H9 (cell line): ENCODE measurements at regions not wholly inside any gene's neighbourhood (a gene's known extent, or its start where the extent isn't known, plus 50 kb on each side); places are given as distances from the start of the nearest gene placed in this dataset.
A peak's percentile ranks its signal among the peaks of the same experiment; 100 is the strongest.
"Not testable (repeated sequence)": the region's sequence is repeated elsewhere in the genome, so short reads cannot be mapped to it uniquely, and the experiment has no call there.

Source experiments
- DNase-seq: peaks from one replicate; pipeline ENCODE4 v3.0.0-alpha.2; 2017
- H2AFZ ChIP-seq: one replicate; pipeline ENCODE4 v1.6.1; 2013; ENCODE audit warnings: mild to moderate bottlenecking, low read length, control low read depth, moderate library complexity
- H2AK5ac ChIP-seq: 2 replicates; pipeline ENCODE4 v1.6.1; 2013; ENCODE audit warnings: low read length, control low read depth, mixed read lengths; ENCODE audit not compliant: insufficient read length
- H2BK120ac ChIP-seq: one replicate; pipeline ENCODE4 v1.6.1; 2013; ENCODE audit warnings: low read depth, mild to moderate bottlenecking, low read length, control low read depth, inconsistent platforms; ENCODE audit not compliant: poor library complexity, severe bottlenecking
- H2BK12ac ChIP-seq: 2 replicates; pipeline ENCODE4 v1.6.1; 2013; ENCODE audit warnings: low read length, control low read depth, mixed read lengths, low read depth; ENCODE audit not compliant: insufficient read length
- H2BK15ac ChIP-seq: 2 replicates; pipeline ENCODE4 v1.6.1; 2013; ENCODE audit warnings: low read depth, low read length, control low read depth
- H2BK20ac ChIP-seq: one replicate; pipeline ENCODE4 v1.6.1; 2013; ENCODE audit warnings: low read depth, mild to moderate bottlenecking, low read length, control low read depth, inconsistent platforms; ENCODE audit not compliant: poor library complexity, severe bottlenecking
- H2BK5ac ChIP-seq: 2 replicates; pipeline ENCODE4 v1.6.1; 2013; ENCODE audit warnings: low read length, control low read depth, mixed read lengths; ENCODE audit not compliant: insufficient read length
- H3K14ac ChIP-seq: 2 replicates; pipeline ENCODE4 v1.6.1; 2013; ENCODE audit warnings: low read length, control low read depth; ENCODE audit not compliant: insufficient read depth
- H3K18ac ChIP-seq: 2 replicates; pipeline ENCODE4 v1.6.1; 2013; ENCODE audit warnings: low read depth, mild to moderate bottlenecking, mixed read lengths, low read length, control low read depth; ENCODE audit not compliant: insufficient read length
- H3K23ac ChIP-seq: 2 replicates; pipeline ENCODE4 v1.6.1; 2013; ENCODE audit warnings: low read length, control low read depth, mixed read lengths, low read depth; ENCODE audit not compliant: insufficient read length
- H3K23me2 ChIP-seq: 2 replicates; pipeline ENCODE4 v1.6.1; 2013; ENCODE audit warnings: low read depth, mild to moderate bottlenecking, mixed read lengths, low read length, control low read depth; ENCODE audit not compliant: insufficient read length, poor library complexity, severe bottlenecking
- H3K27ac ChIP-seq: 2 replicates; pipeline ENCODE4 v1.5.1; 2013; ENCODE audit warnings: low read length, control low read depth, mixed read lengths, low read depth; ENCODE audit not compliant: insufficient read length
- H3K27me3 ChIP-seq: 2 replicates; pipeline ENCODE4 v1.6.1; 2013; ENCODE audit warnings: low read length, control low read depth, inconsistent platforms; ENCODE audit not compliant: insufficient read depth
- H3K4ac ChIP-seq: 2 replicates; pipeline ENCODE4 v1.6.1; 2013; ENCODE audit warnings: low read depth, mild to moderate bottlenecking, control low read depth, inconsistent platforms, low read length, moderate library complexity
- H3K4me1 ChIP-seq: 2 replicates; pipeline ENCODE4 v1.6.1; 2013; ENCODE audit warnings: low read length, control low read depth, inconsistent platforms; ENCODE audit not compliant: insufficient read depth
- H3K4me2 ChIP-seq: 2 replicates; pipeline ENCODE4 v1.6.1; 2013; ENCODE audit warnings: low read length, control low read depth, mixed read lengths; ENCODE audit not compliant: insufficient read length, insufficient read depth
- H3K56ac ChIP-seq: 2 replicates; pipeline ENCODE4 v1.6.1; 2013; ENCODE audit warnings: low read depth, mild to moderate bottlenecking, mixed read lengths, low read length, control low read depth; ENCODE audit not compliant: insufficient read length
- H3K79me1 ChIP-seq: 2 replicates; pipeline ENCODE4 v1.6.1; 2013; ENCODE audit warnings: low read depth, mild to moderate bottlenecking, moderate library complexity, low read length, control low read depth, inconsistent platforms; ENCODE audit not compliant: insufficient read depth, poor library complexity, severe bottlenecking
- H3K79me2 ChIP-seq: 2 replicates; pipeline ENCODE4 v1.6.1; 2013; ENCODE audit warnings: low read length, control low read depth, inconsistent platforms; ENCODE audit not compliant: insufficient read depth
- H3K9ac ChIP-seq: 2 replicates; pipeline ENCODE4 v1.6.1; 2013; ENCODE audit warnings: low read length, control low read depth, mixed read lengths; ENCODE audit not compliant: insufficient read length; ENCODE audit errors: extremely low read depth
- H3K9me3 ChIP-seq: one replicate; pipeline ENCODE4 v1.6.1; 2013; ENCODE audit warnings: low read depth, low read length, inconsistent platforms; ENCODE audit not compliant: control insufficient read depth
- H3T11ph ChIP-seq: one replicate; pipeline ENCODE4 v1.6.1; 2013; ENCODE audit warnings: mild to moderate bottlenecking, low read length, control low read depth, inconsistent platforms
- H4K20me1 ChIP-seq: one replicate; pipeline ENCODE4 v1.6.1; 2013; ENCODE audit not compliant: control insufficient read depth, insufficient read length, insufficient read depth
- H4K5ac ChIP-seq: 2 replicates; pipeline ENCODE4 v1.6.1; 2013; ENCODE audit warnings: low read depth, mild to moderate bottlenecking, mixed read lengths, low read length, control low read depth; ENCODE audit not compliant: insufficient read length
- H4K8ac ChIP-seq: replicated peaks from 2 replicates; pipeline ENCODE4 v1.6.1; 2013; ENCODE audit warnings: low read length, control low read depth, mixed read lengths, low read depth; ENCODE audit not compliant: insufficient read length
- H4K91ac ChIP-seq: 2 replicates; pipeline ENCODE4 v1.6.1; 2013; ENCODE audit warnings: low read depth, mild to moderate bottlenecking, moderate library complexity, mixed read lengths, low read length, control low read depth; ENCODE audit not compliant: insufficient read length
- H3K27ac Mint-ChIP-seq, 3 experiments: 2 replicates in 2 of 3; 3 replicates in 1 of 3; pipeline ENCODE4 v1.8.0; 2020 to 2021; ENCODE audit warnings: mixed read lengths in 3 of 3, mild to moderate bottlenecking in 1 of 3, moderate library complexity in 1 of 3
- H3K27me3 Mint-ChIP-seq: 2 replicates; pipeline ENCODE4 v1.8.0; 2021; ENCODE audit warnings: low read depth, mild to moderate bottlenecking, moderate library complexity, mixed read lengths
- H3K36me3 Mint-ChIP-seq, 3 experiments: 2 replicates in 2 of 3; 3 replicates in 1 of 3; pipeline ENCODE4 v1.8.0; 2020 to 2021; ENCODE audit warnings: low read depth in 3 of 3, mixed read lengths in 3 of 3; ENCODE audit not compliant: insufficient read depth in 1 of 3
- H3K4me1 Mint-ChIP-seq, 2 experiments: 2 replicates each; pipeline ENCODE4 v1.8.0; 2020; ENCODE audit warnings: mixed read lengths in 2 of 2
- H3K4me3 Mint-ChIP-seq, 2 experiments: 2 replicates in 1 of 2; 3 replicates in 1 of 2; pipeline ENCODE4 v1.8.0; 2020 to 2021; ENCODE audit warnings: mild to moderate bottlenecking in 2 of 2, mixed read lengths in 2 of 2, moderate library complexity in 1 of 2
- H3K9me3 Mint-ChIP-seq, 2 experiments: 2 replicates in 1 of 2; 3 replicates in 1 of 2; pipeline ENCODE4 v1.8.0; 2020; ENCODE audit warnings: mild to moderate bottlenecking in 2 of 2, mixed read lengths in 2 of 2, moderate library complexity in 1 of 2
- WGBS: extraction: QIAGEN DNeasy Blood & Tissue Kit; methylation state at CpG from one replicate; pipeline ENCODE4 v1.1.7; 2013; ENCODE audit warnings: missing lambda C conversion rate, low lambda C conversion rate, mixed read lengths; ENCODE audit not compliant: insufficient read length; ENCODE audit errors: extremely low coverage; 5-methylcytosine and 5-hydroxymethylcytosine counted together
- TF ChIP-seq, protein P1 (sequence below): fragments of 200-600 bp; sonication (generic); conservative IDR thresholded peaks from 3 replicates; pipeline ENCODE4 v1.8.0; 2021; ENCODE audit warnings: antibody characterized with exemption, mild to moderate bottlenecking

DNA sequence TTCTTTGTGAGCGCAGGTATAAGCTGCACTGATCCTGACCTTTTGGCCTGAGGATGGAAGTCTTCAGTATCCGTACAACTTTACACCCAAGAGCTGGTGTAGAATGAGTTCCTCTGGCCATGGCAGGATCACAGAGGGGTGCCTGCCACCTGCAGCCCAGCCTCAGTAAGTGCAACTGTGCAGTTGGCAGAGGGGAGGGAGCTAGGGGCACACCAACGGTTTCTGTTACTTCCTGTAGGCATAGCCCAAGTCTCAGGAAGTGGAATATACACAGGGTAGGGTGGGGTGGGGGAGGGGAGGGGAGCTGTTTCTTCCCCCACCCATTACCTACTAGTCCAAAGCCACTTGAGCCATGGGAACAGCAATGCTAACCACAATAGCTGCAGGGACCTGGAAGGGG, 85.4 kb upstream of the GBA3 start:
- H3K9me3 ChIP-seq: no peaks in the 10 kb centered on the region
- DNase-seq: peak; percentile 52
- H3K23ac ChIP-seq: no peak overlapping the region
- no peaks in the 10 kb centered on the region for H4K20me1 ChIP-seq
- Mint-ChIP-seq H3K27me3 (no peaks in the 10 kb centered on the region), H3K36me3 (no peaks in the 10 kb centered on the region), H3K4me1 (peaks cover 0 to 2% of the 10 kb centered on the region in 2 experiments; a peak in 1 of 4 replicates), H3K27ac (no peak overlapping the region), H3K9me3 (no peaks in the 10 kb centered on the region), H3K4me3 (no peak overlapping the region)
- no peaks in the 10 kb centered on the region for H3K79me2 ChIP-seq
- H3K27ac ChIP-seq: no peak overlapping the region
- no peak overlapping the region for H2BK20ac ChIP-seq
- no peaks in the 10 kb centered on the region for H3K4me1 ChIP-seq
- H2BK15ac ChIP-seq: no peak overlapping the region
- H3K4ac ChIP-seq: no peak overlapping the region
- no peaks in the 10 kb centered on the region for H3K23me2 ChIP-seq
- no peak overlapping the region for H3K18ac ChIP-seq
- no peaks in the 10 kb centered on the region for H3K27me3 ChIP-seq
- no peak overlapping the region for H4K5ac ChIP-seq
- H3K9ac ChIP-seq: no peak overlapping the region
- no peak overlapping the region for H3K56ac ChIP-seq
- TF ChIP-seq, protein P1, sequence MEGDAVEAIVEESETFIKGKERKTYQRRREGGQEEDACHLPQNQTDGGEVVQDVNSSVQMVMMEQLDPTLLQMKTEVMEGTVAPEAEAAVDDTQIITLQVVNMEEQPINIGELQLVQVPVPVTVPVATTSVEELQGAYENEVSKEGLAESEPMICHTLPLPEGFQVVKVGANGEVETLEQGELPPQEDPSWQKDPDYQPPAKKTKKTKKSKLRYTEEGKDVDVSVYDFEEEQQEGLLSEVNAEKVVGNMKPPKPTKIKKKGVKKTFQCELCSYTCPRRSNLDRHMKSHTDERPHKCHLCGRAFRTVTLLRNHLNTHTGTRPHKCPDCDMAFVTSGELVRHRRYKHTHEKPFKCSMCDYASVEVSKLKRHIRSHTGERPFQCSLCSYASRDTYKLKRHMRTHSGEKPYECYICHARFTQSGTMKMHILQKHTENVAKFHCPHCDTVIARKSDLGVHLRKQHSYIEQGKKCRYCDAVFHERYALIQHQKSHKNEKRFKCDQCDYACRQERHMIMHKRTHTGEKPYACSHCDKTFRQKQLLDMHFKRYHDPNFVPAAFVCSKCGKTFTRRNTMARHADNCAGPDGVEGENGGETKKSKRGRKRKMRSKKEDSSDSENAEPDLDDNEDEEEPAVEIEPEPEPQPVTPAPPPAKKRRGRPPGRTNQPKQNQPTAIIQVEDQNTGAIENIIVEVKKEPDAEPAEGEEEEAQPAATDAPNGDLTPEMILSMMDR: peak; percentile 51
- no peak overlapping the region for H2BK5ac ChIP-seq
- H3T11ph ChIP-seq: no peak overlapping the region
- no CpG with 5 or more reads among the region's 3 CpGs for WGBS
- H2AFZ ChIP-seq: no peak overlapping the region
- H3K4me2 ChIP-seq: no peak overlapping the region
- H4K91ac ChIP-seq: no peak overlapping the region
- no peak overlapping the region for H4K8ac ChIP-seq
- no peaks in the 10 kb centered on the region for H3K79me1 ChIP-seq
- no peak overlapping the region for H2AK5ac ChIP-seq
- H2BK12ac ChIP-seq: no peak overlapping the region
- H2BK120ac ChIP-seq: no peak overlapping the region
- H3K14ac ChIP-seq: no peak overlapping the region

GRCh38 chr4:22609951-22610525, 82.7 kb upstream of the GBA3 start:
- H3T11ph ChIP-seq, H2BK20ac ChIP-seq, H3K4me3 Mint-ChIP-seq, H3K9ac ChIP-seq, H4K20me1 ChIP-seq, H3K9me3 Mint-ChIP-seq, H4K91ac ChIP-seq, H2BK5ac ChIP-seq, H2BK120ac ChIP-seq, H4K5ac ChIP-seq, H3K79me2 ChIP-seq, H3K4me1 Mint-ChIP-seq, H3K14ac ChIP-seq, H4K8ac ChIP-seq, H3K23me2 ChIP-seq, H3K4me2 ChIP-seq, H2BK15ac ChIP-seq, DNase-seq, H3K36me3 Mint-ChIP-seq, H3K79me1 ChIP-seq, H2AFZ ChIP-seq, H3K18ac ChIP-seq, H2BK12ac ChIP-seq, H3K4me1 ChIP-seq, H3K9me3 ChIP-seq, H3K56ac ChIP-seq, H3K27ac Mint-ChIP-seq, H3K4ac ChIP-seq, H2AK5ac ChIP-seq, H3K27me3 ChIP-seq, H3K27me3 Mint-ChIP-seq, H3K27ac ChIP-seq, H3K23ac ChIP-seq: not testable (repeated sequence)
- no CpG with 5 or more reads among the region's 3 CpGs for WGBS
